GM06990 (cell line): ENCODE measurements at regions not wholly inside any gene's neighbourhood (a gene's known extent, or its start where the extent isn't known, plus 50 kb on each side); places are given as distances from the start of the nearest gene placed in this dataset.

Experiments
- DNase-seq: peaks from one replicate; pipeline ENCODE4 v3.0.0-alpha.2; 2011; ENCODE audit not compliant: insufficient read length; ENCODE audit errors: extremely low read depth
- H3K27me3 ChIP-seq: replicated peaks from 2 replicates; pipeline ENCODE4 v1.6.0; 2011; ENCODE audit warnings: low read length; ENCODE audit not compliant: control insufficient read depth, insufficient read depth
- H3K36me3 ChIP-seq: 2 replicates; pipeline ENCODE4 v1.5.1; 2011; ENCODE audit warnings: low read length; ENCODE audit not compliant: control insufficient read depth, insufficient read depth
- H3K4me3 ChIP-seq: replicated peaks from 2 replicates; pipeline ENCODE4 v1.5.1; 2011; ENCODE audit warnings: low read depth, mild to moderate bottlenecking, control low read depth, low read length
- TF ChIP-seq, protein P1 (sequence below): IDR thresholded peaks from 2 replicates; pipeline ENCODE4 v1.5.1; 2011; ENCODE audit warnings: low read length, control low read depth, mild to moderate bottlenecking, inconsistent platforms; ENCODE audit not compliant: insufficient read depth, poor library complexity, severe bottlenecking

DNA sequence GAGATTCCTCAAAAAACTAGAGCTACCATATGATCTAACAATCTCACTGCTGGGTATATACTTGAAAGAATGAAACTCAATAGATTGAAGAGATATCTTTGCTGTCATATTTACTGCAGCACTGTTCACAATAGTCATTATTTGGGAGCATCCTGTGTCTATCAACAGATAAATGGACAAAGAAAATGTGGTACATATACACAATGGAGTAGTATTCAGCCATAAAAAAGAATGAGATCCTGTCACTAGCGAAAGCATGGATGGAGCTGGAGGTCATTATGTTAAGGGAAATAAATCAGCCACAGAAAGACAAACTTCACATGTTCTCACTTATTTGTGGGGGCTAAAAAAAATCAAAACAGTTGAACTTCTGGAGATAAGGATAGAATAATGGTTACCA is 505.7 kb upstream of the ARRDC3 start:
- DNase-seq, result no peak
- TF ChIP-seq, protein P1, sequence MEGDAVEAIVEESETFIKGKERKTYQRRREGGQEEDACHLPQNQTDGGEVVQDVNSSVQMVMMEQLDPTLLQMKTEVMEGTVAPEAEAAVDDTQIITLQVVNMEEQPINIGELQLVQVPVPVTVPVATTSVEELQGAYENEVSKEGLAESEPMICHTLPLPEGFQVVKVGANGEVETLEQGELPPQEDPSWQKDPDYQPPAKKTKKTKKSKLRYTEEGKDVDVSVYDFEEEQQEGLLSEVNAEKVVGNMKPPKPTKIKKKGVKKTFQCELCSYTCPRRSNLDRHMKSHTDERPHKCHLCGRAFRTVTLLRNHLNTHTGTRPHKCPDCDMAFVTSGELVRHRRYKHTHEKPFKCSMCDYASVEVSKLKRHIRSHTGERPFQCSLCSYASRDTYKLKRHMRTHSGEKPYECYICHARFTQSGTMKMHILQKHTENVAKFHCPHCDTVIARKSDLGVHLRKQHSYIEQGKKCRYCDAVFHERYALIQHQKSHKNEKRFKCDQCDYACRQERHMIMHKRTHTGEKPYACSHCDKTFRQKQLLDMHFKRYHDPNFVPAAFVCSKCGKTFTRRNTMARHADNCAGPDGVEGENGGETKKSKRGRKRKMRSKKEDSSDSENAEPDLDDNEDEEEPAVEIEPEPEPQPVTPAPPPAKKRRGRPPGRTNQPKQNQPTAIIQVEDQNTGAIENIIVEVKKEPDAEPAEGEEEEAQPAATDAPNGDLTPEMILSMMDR, result no peak
- Histone ChIP-seq H3K4me3 (no peak overlapping the region), H3K36me3 (no peaks in the 10 kb centered on the region), H3K27me3 (no peaks in the 10 kb centered on the region)

GRCh38 chr5:91885291-91886265 is 502.5 kb upstream of the ARRDC3 start:
- TF ChIP-seq, protein P1, result no peak

GRCh38 chr5:91884036-91884435 is 500.9 kb upstream of the ARRDC3 start:
- TF ChIP-seq, protein P1, result no peak
- no peaks in the 10 kb centered on the region for H3K27me3 ChIP-seq
- H3K36me3 ChIP-seq, result no peaks in the 10 kb centered on the region
- DNase-seq, result no peak
- no peak overlapping the region for H3K4me3 ChIP-seq

More at GRCh38 chr5:91885291-91886265, 502.5 kb upstream of the ARRDC3 start:
- Histone ChIP-seq H3K36me3 (no peaks in the 10 kb centered on the region), H3K27me3 (no peaks in the 10 kb centered on the region), H3K4me3 (no peak overlapping the region)
- DNase-seq, result no peak

GRCh38 chr5:91875196-91875779 is 492.2 kb upstream of the ARRDC3 start:
- no peak for DNase-seq
- no peaks in the 10 kb centered on the region for H3K27me3 ChIP-seq
- TF ChIP-seq, protein P1, result no peak
- H3K36me3 ChIP-seq, result no peaks in the 10 kb centered on the region
- no peak overlapping the region for H3K4me3 ChIP-seq

GRCh38 chr5:91867799-91868198 is 484.7 kb upstream of the ARRDC3 start:
- Histone ChIP-seq H3K27me3 (no peaks in the 10 kb centered on the region), H3K36me3 (no peaks in the 10 kb centered on the region), H3K4me3 (no peak overlapping the region)
- DNase-seq, result no peak
- TF ChIP-seq, protein P1, result no peak
